SU-DHL-6 (cell line): ENCODE measurements at regions not wholly inside any gene's neighbourhood (a gene's known extent, or its start where the extent isn't known, plus 50 kb on each side); places are given as distances from the start of the nearest gene placed in this dataset.

Source experiments
- H2AFZ ChIP-seq: fragments of 200-600 bp; sonication (generic); 2 replicates; pipeline ENCODE4 v1.6.1; 2014; ENCODE audit warnings: low read depth, mild to moderate bottlenecking, moderate library complexity, mixed read lengths, antibody characterized with exemption, low read length; ENCODE audit not compliant: severe bottlenecking
- H3F3A ChIP-seq: fragments of 200-600 bp; shearing (Covaris generic); 2 replicates; pipeline ENCODE4 v1.6.0; 2016; ENCODE audit warnings: antibody characterized with exemption, mild to moderate bottlenecking; ENCODE audit not compliant: insufficient read depth
- H3K27ac ChIP-seq: fragments of 200-600 bp; sonication (generic); 2 replicates; pipeline ENCODE4 v1.5.1; 2016; ENCODE audit warnings: low read depth, mild to moderate bottlenecking, low read length, moderate library complexity, mixed read lengths
- H3K27me3 ChIP-seq: fragments of 200-600 bp; sonication (generic), shearing (Covaris generic); 2 replicates; pipeline ENCODE4 v1.6.0; 2014; ENCODE audit warnings: mild to moderate bottlenecking, low read length
- H3K36me3 ChIP-seq: fragments of 200-600 bp; sonication (generic); 2 replicates; pipeline ENCODE4 v1.6.1; 2014; ENCODE audit warnings: mild to moderate bottlenecking, low read length, mixed read lengths
- H3K4me2 ChIP-seq: fragments of 300-600, 200-600 bp; shearing (Covaris generic), sonication (generic); 2 replicates; pipeline ENCODE4 v1.6.0; 2014; ENCODE audit warnings: low read length, low read depth, mild to moderate bottlenecking; ENCODE audit not compliant: poor library complexity, severe bottlenecking
- H3K4me3 ChIP-seq: fragments of 200-600 bp; sonication (generic); 2 replicates; pipeline ENCODE4 v1.5.1; 2014; ENCODE audit warnings: antibody characterized with exemption, low read length, mild to moderate bottlenecking, mixed read lengths; ENCODE audit not compliant: insufficient read depth, poor library complexity, severe bottlenecking
- H3K79me2 ChIP-seq: fragments of 200-600 bp; sonication (generic); 2 replicates; pipeline ENCODE4 v1.6.1; 2014; ENCODE audit warnings: mild to moderate bottlenecking, low read length, moderate library complexity; ENCODE audit not compliant: insufficient read depth
- H3K9ac ChIP-seq: fragments of 200-600 bp; sonication (generic); 2 replicates; pipeline ENCODE4 v1.7.0; 2014; ENCODE audit warnings: mild to moderate bottlenecking, low read length
- H3K9me2 ChIP-seq: fragments of 200-600 bp; sonication (generic); replicated peaks from 2 replicates; pipeline ENCODE4 v1.6.1; 2014; ENCODE audit warnings: low read length; ENCODE audit not compliant: insufficient read depth
- H3K9me3 ChIP-seq: fragments of 200-600 bp; sonication (generic); 2 replicates; pipeline ENCODE4 v1.6.1; 2014; ENCODE audit warnings: low read length, mixed read lengths; ENCODE audit not compliant: insufficient read depth
- H4K20me1 ChIP-seq: fragments of 200-600 bp; sonication (generic); 2 replicates; pipeline ENCODE4 v1.6.1; 2014; ENCODE audit warnings: low read depth, mild to moderate bottlenecking, antibody characterized with exemption, low read length, moderate library complexity, mixed read lengths
- EZH2phosphoT487 ChIP-seq: fragments of 200-600 bp; sonication (generic), shearing (Covaris generic); conservative IDR thresholded peaks from 2 replicates; pipeline ENCODE4 v1.6.1; 2018; ENCODE audit warnings: mild to moderate bottlenecking, antibody characterized with exemption, low read length, moderate library complexity, mixed read lengths
- TF ChIP-seq, protein P1 (sequence below): fragments of 200-600 bp; sonication (generic); IDR thresholded peaks from one replicate; pipeline ENCODE4 v1.5.1; 2017; ENCODE audit warnings: antibody characterized with exemption, mild to moderate bottlenecking, low read length, moderate library complexity; ENCODE audit not compliant: insufficient read depth, poor library complexity, severe bottlenecking

- no peaks in the 10 kb centered on the region for H3K36me3 ChIP-seq
- H3K27me3 ChIP-seq = no peaks in the 10 kb centered on the region
- no peak overlapping the region for H3K4me3 ChIP-seq
- no peak overlapping the region for H3K27ac ChIP-seq
- no peaks in the 10 kb centered on the region for H3K79me2 ChIP-seq
- no peaks in the 10 kb centered on the region for H3K9me3 ChIP-seq
- H2AFZ ChIP-seq = no peak overlapping the region
- no peaks in the 10 kb centered on the region for H3K9me2 ChIP-seq
- no peaks in the 10 kb centered on the region for H4K20me1 ChIP-seq
- no peak overlapping the region for H3K4me2 ChIP-seq
- no peaks in the 10 kb centered on the region for H3F3A ChIP-seq
- H3K9ac ChIP-seq = no peak overlapping the region
- no peak for TF ChIP-seq EZH2phosphoT487
- TF ChIP-seq, protein P1, sequence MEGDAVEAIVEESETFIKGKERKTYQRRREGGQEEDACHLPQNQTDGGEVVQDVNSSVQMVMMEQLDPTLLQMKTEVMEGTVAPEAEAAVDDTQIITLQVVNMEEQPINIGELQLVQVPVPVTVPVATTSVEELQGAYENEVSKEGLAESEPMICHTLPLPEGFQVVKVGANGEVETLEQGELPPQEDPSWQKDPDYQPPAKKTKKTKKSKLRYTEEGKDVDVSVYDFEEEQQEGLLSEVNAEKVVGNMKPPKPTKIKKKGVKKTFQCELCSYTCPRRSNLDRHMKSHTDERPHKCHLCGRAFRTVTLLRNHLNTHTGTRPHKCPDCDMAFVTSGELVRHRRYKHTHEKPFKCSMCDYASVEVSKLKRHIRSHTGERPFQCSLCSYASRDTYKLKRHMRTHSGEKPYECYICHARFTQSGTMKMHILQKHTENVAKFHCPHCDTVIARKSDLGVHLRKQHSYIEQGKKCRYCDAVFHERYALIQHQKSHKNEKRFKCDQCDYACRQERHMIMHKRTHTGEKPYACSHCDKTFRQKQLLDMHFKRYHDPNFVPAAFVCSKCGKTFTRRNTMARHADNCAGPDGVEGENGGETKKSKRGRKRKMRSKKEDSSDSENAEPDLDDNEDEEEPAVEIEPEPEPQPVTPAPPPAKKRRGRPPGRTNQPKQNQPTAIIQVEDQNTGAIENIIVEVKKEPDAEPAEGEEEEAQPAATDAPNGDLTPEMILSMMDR = no peak
Observed at GRCh38 chr11:128161436-128161835, 425.9 kb downstream of the ETS1 start.

GRCh38 chr11:128158860-128159259, 428.5 kb downstream of the ETS1 start:
- Histone ChIP-seq H3K9me3 (no peaks in the 10 kb centered on the region), H3K79me2 (no peaks in the 10 kb centered on the region), H3K36me3 (no peaks in the 10 kb centered on the region), H3K4me3 (no peak overlapping the region), H3K4me2 (no peak overlapping the region), H3K27me3 (no peaks in the 10 kb centered on the region), H3K9ac (no peak overlapping the region), H4K20me1 (no peaks in the 10 kb centered on the region), H3K9me2 (no peaks in the 10 kb centered on the region), H3K27ac (no peak overlapping the region), H2AFZ (no peak overlapping the region), H3F3A (no peaks in the 10 kb centered on the region)
- TF ChIP-seq, protein P1 = no peak
- TF ChIP-seq EZH2phosphoT487 = no peak

DNA sequence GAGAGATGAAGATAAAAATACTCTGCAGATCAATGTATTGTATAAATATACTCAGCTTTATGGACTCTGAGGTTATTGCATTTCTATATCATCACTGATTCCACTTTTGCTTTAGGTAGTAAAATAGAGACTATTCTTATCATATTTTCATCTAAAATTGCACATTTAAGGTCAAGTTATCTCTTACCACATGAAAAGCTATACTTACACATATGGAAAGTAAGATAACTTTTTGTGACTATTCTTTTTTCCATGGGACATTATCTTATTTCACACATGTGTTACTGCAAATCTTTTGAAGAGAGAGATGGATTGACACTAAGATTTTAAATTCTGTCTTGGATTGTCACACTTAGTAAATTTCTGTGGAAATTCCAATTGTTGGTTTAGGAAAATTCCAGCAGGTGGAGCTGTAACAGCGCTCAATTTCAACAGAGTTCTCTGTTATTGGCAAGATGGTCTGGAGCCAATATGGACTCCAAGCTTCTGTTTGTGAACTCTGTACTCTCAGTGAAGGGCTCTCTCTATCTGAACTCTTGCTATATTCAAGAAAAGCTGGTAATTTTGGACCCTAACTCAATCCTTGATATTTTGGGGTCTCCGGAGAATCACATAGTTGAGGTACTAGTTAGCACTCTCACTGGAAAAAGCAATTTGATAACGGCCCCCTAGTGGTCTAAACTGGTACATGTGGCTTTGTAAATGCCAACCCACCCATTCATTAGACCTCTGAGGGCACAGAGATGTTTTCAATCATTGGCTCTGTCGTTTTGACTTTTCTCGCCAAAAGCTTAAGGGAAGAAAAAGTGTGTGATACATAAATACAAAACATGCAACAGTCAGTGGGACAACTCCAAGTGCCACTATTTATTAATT, 429.7 kb downstream of the ETS1 start:
- no peaks in the 10 kb centered on the region for H3K79me2 ChIP-seq
- no peaks in the 10 kb centered on the region for H3F3A ChIP-seq
- H3K36me3 ChIP-seq = no peaks in the 10 kb centered on the region
- no peaks in the 10 kb centered on the region for H4K20me1 ChIP-seq
- peak overlapping the region; percentile 90 for H2AFZ ChIP-seq
- H3K4me2 ChIP-seq = peak overlapping the region; percentile 53
- H3K9me3 ChIP-seq = no peaks in the 10 kb centered on the region
- H3K9me2 ChIP-seq = no peaks in the 10 kb centered on the region
- TF ChIP-seq EZH2phosphoT487 = no peak
- TF ChIP-seq, protein P1 = peak; percentile 68
- no peak overlapping the region for H3K4me3 ChIP-seq
- no peaks in the 10 kb centered on the region for H3K27me3 ChIP-seq
- H3K9ac ChIP-seq = no peak overlapping the region
- no peak overlapping the region for H3K27ac ChIP-seq
